DOHH2 (cell line): ENCODE measurements at regions not wholly inside any gene's neighbourhood (a gene's known extent, or its start where the extent isn't known, plus 50 kb on each side); places are given as distances from the start of the nearest gene placed in this dataset.

ENCODE experiments used
- H3F3A ChIP-seq: fragments of 200-600 bp; sonication (generic), shearing (Covaris generic); 2 replicates; pipeline ENCODE4 v1.6.0; 2016; ENCODE audit warnings: antibody characterized with exemption, mild to moderate bottlenecking; ENCODE audit not compliant: control insufficient read depth, insufficient read depth
- H3K27ac ChIP-seq: fragments of 200-600 bp; sonication (generic); 2 replicates; pipeline ENCODE4 v1.5.1; 2014; ENCODE audit warnings: low read depth, mild to moderate bottlenecking, low read length, moderate library complexity
- H3K27me3 ChIP-seq: fragments of 200-600 bp; sonication (generic); 2 replicates; pipeline ENCODE4 v1.6.1; 2014; ENCODE audit warnings: mild to moderate bottlenecking, low read length, mixed read lengths; ENCODE audit not compliant: control insufficient read depth
- H3K36me3 ChIP-seq: fragments of 200-600 bp; sonication (generic); 2 replicates; pipeline ENCODE4 v1.6.1; 2014; ENCODE audit warnings: mild to moderate bottlenecking, low read length, moderate library complexity, mixed read lengths; ENCODE audit not compliant: control insufficient read depth
- H3K4me1 ChIP-seq: fragments of 200-600 bp; sonication (generic); 2 replicates; pipeline ENCODE4 v1.6.1; 2014; ENCODE audit warnings: mild to moderate bottlenecking, low read length, mixed read lengths; ENCODE audit not compliant: control insufficient read depth
- H3K4me2 ChIP-seq: fragments of 200-600 bp; sonication (generic); 2 replicates; pipeline ENCODE4 v1.6.0; 2014; ENCODE audit warnings: mild to moderate bottlenecking, low read length, moderate library complexity
- H3K4me3 ChIP-seq: fragments of 200-600 bp; sonication (generic); 2 replicates; pipeline ENCODE4 v1.5.1; 2014; ENCODE audit warnings: mild to moderate bottlenecking, low read length, mixed read lengths
- H3K79me2 ChIP-seq: fragments of 200-600 bp; sonication (generic); 2 replicates; pipeline ENCODE4 v1.6.1; 2014; ENCODE audit warnings: mild to moderate bottlenecking, low read length, mixed read lengths; ENCODE audit not compliant: control insufficient read depth
- H3K9me2 ChIP-seq: fragments of 200-600 bp; sonication (generic); replicated peaks from 2 replicates; pipeline ENCODE4 v1.6.1; 2014; ENCODE audit warnings: mild to moderate bottlenecking, low read length, mixed read lengths; ENCODE audit not compliant: control insufficient read depth
- H3K9me3 ChIP-seq: fragments of 200-600 bp; sonication (generic); 2 replicates; pipeline ENCODE4 v1.6.1; 2014; ENCODE audit warnings: antibody characterized with exemption, low read length, mixed read lengths; ENCODE audit not compliant: control insufficient read depth, insufficient read depth
- H4K20me1 ChIP-seq: fragments of 200-600 bp; sonication (generic); 2 replicates; pipeline ENCODE4 v1.6.0; 2014; ENCODE audit warnings: low read depth, mild to moderate bottlenecking, antibody characterized with exemption, low read length, moderate library complexity; ENCODE audit not compliant: control insufficient read depth, insufficient read depth
- CTCF ChIP-seq: fragments of 200-600 bp; sonication (generic); IDR thresholded peaks from one replicate; pipeline ENCODE4 v1.5.1; 2014; ENCODE audit warnings: antibody characterized with exemption, mild to moderate bottlenecking, low read depth, low read length; ENCODE audit not compliant: poor library complexity, severe bottlenecking
- EZH2phosphoT487 ChIP-seq: fragments of 200-600 bp; sonication (generic); IDR thresholded peaks from 2 replicates; pipeline ENCODE4 v1.6.1; 2017; ENCODE audit warnings: borderline replicate concordance, mild to moderate bottlenecking, antibody characterized with exemption, low read length, moderate library complexity, mixed read lengths

- no peak overlapping the region for H3K4me2 ChIP-seq
Observed at GRCh38 chr12:105806400-105806770, 332.4 kb downstream of the NUAK1 start.

GRCh38 chr12:105812366-105812765 lies 326.4 kb downstream of the NUAK1 start:
- Histone ChIP-seq H3K27me3 (0 out of 2 replicates have a peak, but pooled peaks cover 4% of the 10 kb centered on the region), H3K36me3 (no peaks in the 10 kb centered on the region), H3K9me2 (no peaks in the 10 kb centered on the region), H3K27ac (no peak overlapping the region), H3K4me2 (no peak overlapping the region), H3K79me2 (no peaks in the 10 kb centered on the region), H3F3A (no peaks in the 10 kb centered on the region), H3K4me1 (no peaks in the 10 kb centered on the region), H3K4me3 (no peak overlapping the region), H3K9me3 (no peaks in the 10 kb centered on the region), H4K20me1 (no peaks in the 10 kb centered on the region)
- no peak for TF ChIP-seq EZH2phosphoT487
- TF ChIP-seq CTCF: no peak

More at GRCh38 chr12:105806400-105806770, 332.4 kb downstream of the NUAK1 start:
- H4K20me1 ChIP-seq: no peaks in the 10 kb centered on the region
- no peaks in the 10 kb centered on the region for H3K79me2 ChIP-seq
- no peaks in the 10 kb centered on the region for H3K9me3 ChIP-seq
- H3K9me2 ChIP-seq: no peaks in the 10 kb centered on the region
- no peak overlapping the region for H3K4me3 ChIP-seq
- TF ChIP-seq CTCF (no peak), EZH2phosphoT487 (no peak)
- H3K27ac ChIP-seq: no peak overlapping the region
- H3K36me3 ChIP-seq: no peaks in the 10 kb centered on the region
- H3K4me1 ChIP-seq: no peaks in the 10 kb centered on the region
- no peaks in the 10 kb centered on the region for H3F3A ChIP-seq
- H3K27me3 ChIP-seq: peaks cover 4% of the 10 kb centered on the region; the same call in 1 of the 2 replicates

GRCh38 chr12:105813201-105813600 lies 325.6 kb downstream of the NUAK1 start:
- Histone ChIP-seq H3F3A (no peaks in the 10 kb centered on the region), H3K4me1 (no peaks in the 10 kb centered on the region), H3K9me2 (no peaks in the 10 kb centered on the region), H3K79me2 (no peaks in the 10 kb centered on the region), H3K4me2 (no peak overlapping the region), H3K9me3 (no peaks in the 10 kb centered on the region), H3K4me3 (no peak overlapping the region), H3K27ac (no peak overlapping the region), H3K36me3 (no peaks in the 10 kb centered on the region), H4K20me1 (no peaks in the 10 kb centered on the region), H3K27me3 (0 out of 2 replicates have a peak, but pooled peaks cover 4% of the 10 kb centered on the region)
- TF ChIP-seq EZH2phosphoT487: no peak
- no peak for TF ChIP-seq CTCF

GRCh38 chr12:105814283-105814682 lies 324.5 kb downstream of the NUAK1 start:
- Histone ChIP-seq H3K9me3 (no peaks in the 10 kb centered on the region), H3K27ac (no peak overlapping the region), H3F3A (no peaks in the 10 kb centered on the region), H3K4me2 (no peak overlapping the region), H3K27me3 (no peaks in the 10 kb centered on the region), H3K4me3 (no peak overlapping the region), H3K36me3 (no peaks in the 10 kb centered on the region), H3K4me1 (no peaks in the 10 kb centered on the region), H3K9me2 (no peaks in the 10 kb centered on the region), H3K79me2 (no peaks in the 10 kb centered on the region), H4K20me1 (no peaks in the 10 kb centered on the region)
- TF ChIP-seq EZH2phosphoT487 (no peak), CTCF (no peak)
